Fibroblast of lung (primary cell): ENCODE measurements at regions not wholly inside any gene's neighbourhood (a gene's known extent, or its start where the extent isn't known, plus 50 kb on each side); places are given as distances from the start of the nearest gene placed in this dataset.

ENCODE experiments used
- EZH2 ChIP-seq: IDR thresholded peaks from 2 replicates; pipeline ENCODE4 v1.5.1; 2012; ENCODE audit warnings: low read length, control low read depth, mild to moderate bottlenecking; ENCODE audit errors: missing control alignments
- TF ChIP-seq, protein P1 (sequence below), 2 donors: IDR thresholded peaks in 1 of 2; conservative IDR thresholded peaks in 1 of 2; 1 replicate in 1 of 2; 2 replicates in 1 of 2; pipeline ENCODE4 v1.5.1; 2011 to 2012; ENCODE audit warnings: low read length in 2 of 2, control low read depth in 1 of 2, inconsistent platforms in 1 of 2, low read depth in 1 of 2, mild to moderate bottlenecking in 1 of 2

DNA sequence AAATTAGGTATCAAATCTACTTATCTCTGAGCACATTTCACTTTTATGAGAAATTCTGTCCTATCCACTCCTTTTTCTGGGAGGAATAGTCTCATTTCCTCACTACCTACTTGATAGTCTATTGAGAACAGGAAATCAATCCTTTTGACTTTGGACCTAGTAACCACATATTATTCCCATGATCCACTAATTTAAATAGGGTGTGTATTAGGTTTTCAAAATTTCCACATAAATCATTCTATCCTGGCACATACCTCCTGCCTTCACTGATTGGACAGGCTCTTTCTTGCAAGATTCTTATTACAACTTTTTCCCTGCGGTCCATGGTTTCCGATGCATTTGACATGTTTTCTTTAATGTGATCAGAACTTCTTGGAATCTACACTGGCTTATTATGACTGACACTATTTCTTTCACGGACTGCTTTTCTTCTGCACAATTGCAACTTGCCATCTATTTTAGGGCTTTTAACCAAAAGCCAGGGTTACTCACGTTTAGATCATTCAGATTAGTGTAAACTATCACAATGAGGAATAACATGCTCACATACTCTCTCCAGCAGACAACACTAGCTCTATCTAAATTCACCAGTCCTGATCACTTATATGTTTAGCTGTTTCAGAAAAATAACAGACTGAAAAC, 419.9 kb upstream of the SLIT2 start:
- TF ChIP-seq, protein P1, sequence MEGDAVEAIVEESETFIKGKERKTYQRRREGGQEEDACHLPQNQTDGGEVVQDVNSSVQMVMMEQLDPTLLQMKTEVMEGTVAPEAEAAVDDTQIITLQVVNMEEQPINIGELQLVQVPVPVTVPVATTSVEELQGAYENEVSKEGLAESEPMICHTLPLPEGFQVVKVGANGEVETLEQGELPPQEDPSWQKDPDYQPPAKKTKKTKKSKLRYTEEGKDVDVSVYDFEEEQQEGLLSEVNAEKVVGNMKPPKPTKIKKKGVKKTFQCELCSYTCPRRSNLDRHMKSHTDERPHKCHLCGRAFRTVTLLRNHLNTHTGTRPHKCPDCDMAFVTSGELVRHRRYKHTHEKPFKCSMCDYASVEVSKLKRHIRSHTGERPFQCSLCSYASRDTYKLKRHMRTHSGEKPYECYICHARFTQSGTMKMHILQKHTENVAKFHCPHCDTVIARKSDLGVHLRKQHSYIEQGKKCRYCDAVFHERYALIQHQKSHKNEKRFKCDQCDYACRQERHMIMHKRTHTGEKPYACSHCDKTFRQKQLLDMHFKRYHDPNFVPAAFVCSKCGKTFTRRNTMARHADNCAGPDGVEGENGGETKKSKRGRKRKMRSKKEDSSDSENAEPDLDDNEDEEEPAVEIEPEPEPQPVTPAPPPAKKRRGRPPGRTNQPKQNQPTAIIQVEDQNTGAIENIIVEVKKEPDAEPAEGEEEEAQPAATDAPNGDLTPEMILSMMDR (conservative IDR thresholded peaks at IDR 0.05 in 1 of 2, IDR thresholded peaks at IDR 0.05 in 1 of 2; ENCODE audit: low read depth in 1 of 2, low read length in 2 of 2) = no peak
- no peak for TF ChIP-seq EZH2
